Colonic mucosa (tissue), 4 donors: ENCODE measurements at regions not wholly inside any gene's neighbourhood (a gene's known extent, or its start where the extent isn't known, plus 50 kb on each side); places are given as distances from the start of the nearest gene placed in this dataset.

ENCODE experiments used
- DNase-seq: peaks from one replicate; pipeline ENCODE4 v3.0.0-alpha.2; 2020
- H3K27ac ChIP-seq: fragments of 200-600 bp; one replicate; pipeline ENCODE4 v1.8.0; 2021
- H3K27me3 ChIP-seq: fragments of 200-600 bp; one replicate; pipeline ENCODE4 v1.8.0; 2021
- H3K36me3 ChIP-seq: fragments of 200-600 bp; one replicate; pipeline ENCODE4 v1.8.0; 2021
- H3K4me1 ChIP-seq: fragments of 200-600 bp; one replicate; pipeline ENCODE4 v1.8.0; 2021; ENCODE audit warnings: mild to moderate bottlenecking
- H3K4me3 ChIP-seq: fragments of 200-600 bp; one replicate; pipeline ENCODE4 v1.8.0; 2021
- H3K9ac ChIP-seq, 2 donors: one replicate each; pipeline ENCODE4 v1.7.0; 2013; ENCODE audit warnings: control low read depth in 2 of 2, low read depth in 2 of 2, low read length in 2 of 2
- H3K9me3 ChIP-seq: fragments of 200-600 bp; one replicate; pipeline ENCODE4 v1.8.0; 2021
- intact Hi-C: fragments of 100-400 bp; cut with DNase I; formaldehyde crosslinking; loops from one replicate; pipeline ENCODE4 v1.14.1; 2022
- TF ChIP-seq, protein P1 (sequence below): fragments of 200-600 bp; IDR thresholded peaks from one replicate; pipeline ENCODE4 v1.8.0; 2022; ENCODE audit warnings: antibody characterized with exemption, mild to moderate bottlenecking
- donor health status: healthy.
- donor health status: DM: no; HTN: no; CAD: no.
- donor health status: DM: no; HTN: no; CAD: no.

DNA sequence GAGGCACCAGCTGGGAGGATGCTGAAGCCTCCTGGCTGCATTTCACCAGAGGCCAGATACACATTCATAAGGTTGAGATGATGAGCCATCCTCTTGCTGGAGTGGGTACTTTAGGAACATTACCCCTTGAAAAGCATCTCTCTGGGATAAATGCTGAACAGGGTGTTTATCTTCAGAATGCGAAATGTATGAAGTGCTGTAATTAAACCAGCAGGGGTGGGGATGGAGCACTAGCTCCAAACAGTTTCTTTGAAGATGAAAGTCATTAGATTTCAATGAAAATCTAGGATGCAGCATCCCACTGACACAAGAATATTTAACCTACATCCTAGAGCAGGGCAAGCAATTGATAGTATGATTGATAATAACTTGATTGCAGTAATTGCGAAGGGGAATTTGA is 158.1 kb downstream of the CYLD start:
- Histone ChIP-seq H3K9me3 (no peaks in the 10 kb centered on the region), H3K27me3 (no peaks in the 10 kb centered on the region), H3K27ac (no peak overlapping the region), H3K9ac (no peak overlapping the region), H3K36me3 (no peaks in the 10 kb centered on the region), H3K4me1 (no peaks in the 10 kb centered on the region), H3K4me3 (no peak overlapping the region)
- no peak for DNase-seq
- intact Hi-C loops = no loop called here
- TF ChIP-seq, protein P1, sequence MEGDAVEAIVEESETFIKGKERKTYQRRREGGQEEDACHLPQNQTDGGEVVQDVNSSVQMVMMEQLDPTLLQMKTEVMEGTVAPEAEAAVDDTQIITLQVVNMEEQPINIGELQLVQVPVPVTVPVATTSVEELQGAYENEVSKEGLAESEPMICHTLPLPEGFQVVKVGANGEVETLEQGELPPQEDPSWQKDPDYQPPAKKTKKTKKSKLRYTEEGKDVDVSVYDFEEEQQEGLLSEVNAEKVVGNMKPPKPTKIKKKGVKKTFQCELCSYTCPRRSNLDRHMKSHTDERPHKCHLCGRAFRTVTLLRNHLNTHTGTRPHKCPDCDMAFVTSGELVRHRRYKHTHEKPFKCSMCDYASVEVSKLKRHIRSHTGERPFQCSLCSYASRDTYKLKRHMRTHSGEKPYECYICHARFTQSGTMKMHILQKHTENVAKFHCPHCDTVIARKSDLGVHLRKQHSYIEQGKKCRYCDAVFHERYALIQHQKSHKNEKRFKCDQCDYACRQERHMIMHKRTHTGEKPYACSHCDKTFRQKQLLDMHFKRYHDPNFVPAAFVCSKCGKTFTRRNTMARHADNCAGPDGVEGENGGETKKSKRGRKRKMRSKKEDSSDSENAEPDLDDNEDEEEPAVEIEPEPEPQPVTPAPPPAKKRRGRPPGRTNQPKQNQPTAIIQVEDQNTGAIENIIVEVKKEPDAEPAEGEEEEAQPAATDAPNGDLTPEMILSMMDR = no peak

DNA sequence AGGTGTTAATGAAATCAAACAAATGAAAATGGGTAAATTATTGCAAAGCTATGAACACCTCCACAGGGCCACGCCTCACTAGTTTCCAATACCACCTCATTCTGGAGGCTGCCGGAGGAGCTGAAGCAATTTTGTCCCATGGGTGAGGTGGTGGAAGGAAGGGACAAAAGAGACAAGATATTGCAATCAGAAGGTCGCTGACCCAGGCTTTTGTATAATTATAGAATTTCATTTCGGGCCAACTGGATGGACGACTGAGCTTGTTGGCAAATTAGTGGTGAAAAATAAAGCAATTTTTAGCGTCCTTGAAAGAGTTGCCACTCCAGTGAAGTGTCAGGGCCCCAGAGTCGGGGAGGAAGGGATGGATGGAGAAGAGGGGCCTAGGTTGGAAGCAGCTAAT is 147.9 kb downstream of the CYLD start:
- no peaks in the 10 kb centered on the region for H3K36me3 ChIP-seq
- DNase-seq = no peak
- H3K4me3 ChIP-seq = no peak overlapping the region
- H3K9ac ChIP-seq = no peak overlapping the region
- intact Hi-C loops = no loop called here
- no peaks in the 10 kb centered on the region for H3K4me1 ChIP-seq
- H3K9me3 ChIP-seq = no peaks in the 10 kb centered on the region
- H3K27me3 ChIP-seq = no peaks in the 10 kb centered on the region
- TF ChIP-seq, protein P1 = no peak
- H3K27ac ChIP-seq = no peak overlapping the region

DNA sequence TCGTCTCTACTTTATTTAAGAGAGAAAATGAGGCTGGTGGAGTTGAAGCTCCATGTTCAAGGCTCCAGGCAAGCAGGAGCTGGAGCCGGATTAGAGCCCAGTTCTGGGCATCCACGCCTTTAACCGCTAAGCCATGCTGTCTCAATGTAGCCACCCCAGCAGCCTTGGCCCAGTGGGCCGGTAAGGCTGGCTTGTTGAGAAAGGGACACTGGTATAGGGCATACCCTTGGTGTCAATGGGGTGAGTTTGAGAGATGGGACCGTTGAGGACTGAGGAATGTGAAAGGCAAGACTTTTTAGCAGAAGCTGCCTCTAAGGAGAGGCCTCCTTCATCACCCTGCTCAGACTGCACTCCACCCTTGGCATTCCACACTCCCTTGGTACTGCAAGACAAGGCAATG is 147.4 kb downstream of the CYLD start:
- TF ChIP-seq, protein P1 = no peak

DNA sequence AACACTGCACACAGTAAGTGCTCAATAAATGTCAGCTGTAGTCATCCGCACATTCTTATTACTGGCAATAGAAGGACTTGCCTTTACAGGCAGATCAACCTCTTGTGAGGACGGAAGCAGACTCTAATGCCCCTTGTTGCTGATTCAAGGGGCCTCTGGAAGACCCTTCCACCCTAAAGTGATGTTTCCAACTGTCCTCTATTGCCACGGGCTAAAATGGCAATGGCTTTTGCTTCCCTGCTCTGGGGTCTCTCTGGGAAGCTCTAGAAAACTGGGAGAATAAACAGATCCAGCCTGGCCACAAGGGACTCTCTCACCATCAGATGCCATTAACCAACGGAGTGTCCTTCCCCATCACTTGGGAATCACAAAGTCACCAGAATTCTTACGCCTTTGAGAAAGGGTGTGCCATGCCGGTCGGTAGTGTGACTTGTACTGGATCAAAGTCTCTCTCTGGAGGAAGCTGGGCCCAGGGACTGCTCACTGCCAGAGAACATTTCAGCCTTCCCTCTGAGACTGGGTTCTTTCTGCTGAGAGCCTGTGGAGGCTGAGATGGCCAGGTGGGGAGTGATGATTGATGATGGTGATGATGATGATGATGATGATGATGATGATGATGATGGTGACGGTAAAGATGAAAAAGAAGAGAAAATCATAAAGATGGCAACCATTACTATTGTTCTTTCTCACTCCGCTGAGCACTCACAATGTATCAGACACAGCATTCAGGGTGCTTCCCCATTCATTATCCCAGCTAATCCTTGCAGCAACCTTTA is 146.8 kb downstream of the CYLD start:
- TF ChIP-seq, protein P1 = no peak
- intact Hi-C loops = no loop called here
- Histone ChIP-seq H3K9ac (no peak overlapping the region), H3K4me3 (no peak overlapping the region), H3K27me3 (no peaks in the 10 kb centered on the region), H3K36me3 (no peaks in the 10 kb centered on the region), H3K4me1 (no peaks in the 10 kb centered on the region), H3K9me3 (no peaks in the 10 kb centered on the region), H3K27ac (no peak overlapping the region)
- no peak for DNase-seq

More for the DNA sequence above, 147.4 kb downstream of the CYLD start:
- no peak for DNase-seq
- no peak overlapping the region for H3K9ac ChIP-seq
- no peaks in the 10 kb centered on the region for H3K27me3 ChIP-seq
- no peaks in the 10 kb centered on the region for H3K9me3 ChIP-seq
- no peak overlapping the region for H3K27ac ChIP-seq
- no peak overlapping the region for H3K4me3 ChIP-seq
- intact Hi-C loops = no loop called here
- no peaks in the 10 kb centered on the region for H3K4me1 ChIP-seq
- H3K36me3 ChIP-seq = no peaks in the 10 kb centered on the region

DNA sequence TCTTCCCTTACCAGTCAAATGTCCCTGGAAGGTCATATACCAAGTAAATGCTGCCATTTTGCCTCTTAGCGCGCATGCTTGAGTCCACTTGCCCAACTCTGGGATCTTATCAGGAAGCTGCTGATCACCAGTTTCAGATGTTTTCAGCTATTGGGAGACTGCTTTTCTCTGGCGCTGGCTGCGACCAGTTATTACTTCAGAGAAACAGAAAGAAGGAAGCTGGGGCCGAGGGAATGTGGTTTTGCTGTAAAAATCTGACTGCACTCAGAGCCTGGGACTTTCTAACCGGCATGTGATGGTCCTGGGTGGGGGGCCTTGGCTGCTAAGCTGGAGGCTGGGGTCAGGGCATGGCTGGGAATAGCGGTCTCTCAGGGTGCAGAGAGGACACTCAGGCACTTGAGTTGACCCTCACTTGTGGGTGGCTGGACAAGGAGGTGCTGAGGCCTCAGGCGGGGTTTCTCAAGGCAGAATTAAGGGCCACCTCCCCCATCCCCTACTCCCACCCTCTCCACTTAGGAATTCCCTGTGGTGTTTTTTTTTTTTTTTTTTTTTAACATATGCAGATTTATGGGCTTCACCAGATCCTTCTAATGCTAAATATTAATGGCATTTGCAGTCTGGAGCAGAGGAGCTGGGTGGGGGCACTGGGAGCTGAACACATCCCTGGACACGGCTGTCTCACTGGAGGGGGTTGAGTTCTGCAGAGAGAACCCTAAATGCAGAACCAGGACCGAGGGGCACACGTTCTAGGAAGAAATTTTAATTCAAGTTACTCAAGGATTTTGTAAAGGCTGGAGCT is 145.8 kb downstream of the CYLD start:
- no peak overlapping the region for H3K9ac ChIP-seq
- TF ChIP-seq, protein P1 = no peak
- no peak for DNase-seq
- intact Hi-C loops = no loop called here
- H3K9me3 ChIP-seq = no peaks in the 10 kb centered on the region
- H3K36me3 ChIP-seq = no peaks in the 10 kb centered on the region
- no peak overlapping the region for H3K27ac ChIP-seq
- H3K4me3 ChIP-seq = no peak overlapping the region
- no peaks in the 10 kb centered on the region for H3K27me3 ChIP-seq
- H3K4me1 ChIP-seq = no peaks in the 10 kb centered on the region
